Stomach (tissue), 4 donors: ENCODE measurements at regions not wholly inside any gene's neighbourhood (a gene's known extent, or its start where the extent isn't known, plus 50 kb on each side); places are given as distances from the start of the nearest gene placed in this dataset.

Source experiments
- POLR2A ChIP-seq, 4 donors: fragments of 450-650 bp; IDR thresholded peaks; one replicate each; pipeline ENCODE4 v1.6.1; 2016; ENCODE audit warnings: antibody characterized with exemption in 4 of 4, control low read depth in 2 of 4, mild to moderate bottlenecking in 1 of 4, moderate library complexity in 1 of 4
- POLR2AphosphoS5 ChIP-seq, 3 donors: sonication (generic); formaldehyde crosslinking; IDR thresholded peaks; one replicate each; pipeline ENCODE4 v1.6.1; 2016; ENCODE audit warnings: antibody characterized with exemption in 3 of 3
- TF ChIP-seq, protein P1 (sequence below), 7 experiments: fragments of 450-650 bp in 4 of 7; fragments of 200-600 bp in 3 of 7; sonication (generic) in 3 of 7; IDR thresholded peaks; one replicate each; pipeline ENCODE4 v1.5.1; 2016 to 2019; ENCODE audit warnings: antibody characterized with exemption in 7 of 7, control low read depth in 2 of 7, mild to moderate bottlenecking in 1 of 7

DNA sequence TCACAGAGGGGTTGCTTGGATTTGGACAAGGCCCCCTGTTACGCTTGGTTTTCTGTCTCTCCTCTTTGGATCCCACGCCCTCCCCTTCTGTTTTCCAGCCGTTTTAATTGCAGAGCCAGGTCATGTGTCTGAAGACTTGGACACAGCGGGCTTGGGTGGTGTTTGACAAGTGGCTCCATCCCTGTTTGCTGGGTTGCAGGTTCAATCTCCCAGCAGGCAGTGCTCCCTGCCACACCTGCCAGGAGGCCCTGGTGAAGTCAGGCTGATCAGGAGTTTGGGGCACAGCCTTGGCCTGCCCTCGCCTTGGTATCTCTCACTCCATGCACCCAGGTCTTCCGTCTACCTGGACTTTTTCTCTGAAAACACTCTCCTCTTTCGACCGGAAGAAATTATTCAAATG is 59.0 kb downstream of the PLXNA1 start:
- TF ChIP-seq POLR2A (IDR thresholded peaks at IDR 0.05) = no peak
- TF ChIP-seq, protein P1, sequence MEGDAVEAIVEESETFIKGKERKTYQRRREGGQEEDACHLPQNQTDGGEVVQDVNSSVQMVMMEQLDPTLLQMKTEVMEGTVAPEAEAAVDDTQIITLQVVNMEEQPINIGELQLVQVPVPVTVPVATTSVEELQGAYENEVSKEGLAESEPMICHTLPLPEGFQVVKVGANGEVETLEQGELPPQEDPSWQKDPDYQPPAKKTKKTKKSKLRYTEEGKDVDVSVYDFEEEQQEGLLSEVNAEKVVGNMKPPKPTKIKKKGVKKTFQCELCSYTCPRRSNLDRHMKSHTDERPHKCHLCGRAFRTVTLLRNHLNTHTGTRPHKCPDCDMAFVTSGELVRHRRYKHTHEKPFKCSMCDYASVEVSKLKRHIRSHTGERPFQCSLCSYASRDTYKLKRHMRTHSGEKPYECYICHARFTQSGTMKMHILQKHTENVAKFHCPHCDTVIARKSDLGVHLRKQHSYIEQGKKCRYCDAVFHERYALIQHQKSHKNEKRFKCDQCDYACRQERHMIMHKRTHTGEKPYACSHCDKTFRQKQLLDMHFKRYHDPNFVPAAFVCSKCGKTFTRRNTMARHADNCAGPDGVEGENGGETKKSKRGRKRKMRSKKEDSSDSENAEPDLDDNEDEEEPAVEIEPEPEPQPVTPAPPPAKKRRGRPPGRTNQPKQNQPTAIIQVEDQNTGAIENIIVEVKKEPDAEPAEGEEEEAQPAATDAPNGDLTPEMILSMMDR (IDR thresholded peaks at IDR 0.05) = no peak
- no peak for TF ChIP-seq POLR2AphosphoS5 (IDR thresholded peaks at IDR 0.05)
